ENCODE measurements at regions not wholly inside any gene's neighbourhood (a gene's known extent, or its start where the extent isn't known, plus 50 kb on each side); places are given as distances from the start of the nearest gene placed in this dataset.
"Not testable (repeated sequence)": the region's sequence is repeated elsewhere in the genome, so short reads cannot be mapped to it uniquely, and the experiment has no call there.

- Histone ChIP-seq H3K36me3 (no peaks in the 10 kb centered on the region), H3K9me3 (no peaks in the 10 kb centered on the region), H3K27me3 (no peaks in the 10 kb centered on the region), H3K27ac (no peak overlapping the region), H3K4me1 (no peaks in the 10 kb centered on the region), H3K4me3 (no peak overlapping the region)
- intact Hi-C loops (cut with DNase I): no loop called here
- DNase-seq (ENCODE audit: extremely low spot score in 2 of 2): no peak
- no peak for TF ChIP-seq POLR2AphosphoS5 (IDR thresholded peaks at IDR 0.05; ENCODE audit: insufficient read depth in 1 of 2, low read depth in 1 of 2)
- no peak for TF ChIP-seq CTCF (IDR thresholded peaks at IDR 0.05)
- no peak for TF ChIP-seq POLR2A (IDR thresholded peaks at IDR 0.05)
These were observed 168.6 kb downstream of the RGS9 start for GRCh38 chr17:65305778-65306177.

- Histone ChIP-seq H3K27ac (no peak overlapping the region), H3K4me3 (no peak overlapping the region), H3K4me1 (no peaks in the 10 kb centered on the region), H3K27me3 (no peaks in the 10 kb centered on the region), H3K36me3 (no peaks in the 10 kb centered on the region), H3K9me3 (no peaks in the 10 kb centered on the region)
- intact Hi-C loops (cut with DNase I): no loop called here
- no peak for DNase-seq (ENCODE audit: extremely low spot score in 2 of 2)
- no peak for TF ChIP-seq CTCF (IDR thresholded peaks at IDR 0.05)
- TF ChIP-seq POLR2AphosphoS5 (IDR thresholded peaks at IDR 0.05; ENCODE audit: insufficient read depth in 1 of 2, low read depth in 1 of 2): no peak
- TF ChIP-seq POLR2A (IDR thresholded peaks at IDR 0.05): no peak
These were observed 167.9 kb downstream of the RGS9 start for GRCh38 chr17:65305116-65305515.

- H3K4me1 ChIP-seq; H3K27ac ChIP-seq; DNase-seq (ENCODE audit: extremely low spot score in 2 of 2); intact Hi-C loops (cut with DNase I); H3K9me3 ChIP-seq; H3K27me3 ChIP-seq; H3K4me3 ChIP-seq; H3K36me3 ChIP-seq: not testable (repeated sequence)
These were observed 164.7 kb downstream of the RGS9 start for GRCh38 chr17:65301882-65302281.

GRCh38 chr17:65301184-65301583, 164.0 kb downstream of the RGS9 start:
- H3K4me3 ChIP-seq: no peak overlapping the region
- DNase-seq (ENCODE audit: extremely low spot score in 2 of 2): no peak
- no peaks in the 10 kb centered on the region for H3K27me3 ChIP-seq
- no peaks in the 10 kb centered on the region for H3K36me3 ChIP-seq
- intact Hi-C loops (cut with DNase I): no loop called here
- H3K9me3 ChIP-seq: no peaks in the 10 kb centered on the region
- no peaks in the 10 kb centered on the region for H3K4me1 ChIP-seq
- no peak overlapping the region for H3K27ac ChIP-seq
- no peak for TF ChIP-seq POLR2AphosphoS5 (IDR thresholded peaks at IDR 0.05; ENCODE audit: insufficient read depth in 1 of 2, low read depth in 1 of 2)

- Histone ChIP-seq H3K9me3 (no peaks in the 10 kb centered on the region), H3K4me1 (peaks cover 5% of the 10 kb centered on the region), H3K4me3 (no peak overlapping the region), H3K36me3 (no peaks in the 10 kb centered on the region), H3K27ac (peak overlapping the region; percentile 9), H3K27me3 (no peaks in the 10 kb centered on the region)
- intact Hi-C loops (cut with DNase I): no loop called here
- TF ChIP-seq POLR2AphosphoS5 (IDR thresholded peaks at IDR 0.05; ENCODE audit: insufficient read depth in 1 of 2, low read depth in 1 of 2) (no peak), POLR2A (IDR thresholded peaks at IDR 0.05) (no peak), CTCF (IDR thresholded peaks at IDR 0.05) (no peak)
- no peak for DNase-seq (ENCODE audit: extremely low spot score in 2 of 2)
These were observed 160.7 kb downstream of the RGS9 start for GRCh38 chr17:65297916-65298315.

- DNase-seq (ENCODE audit: extremely low spot score in 2 of 2): no peak
- TF ChIP-seq POLR2AphosphoS5 (IDR thresholded peaks at IDR 0.05; ENCODE audit: insufficient read depth in 1 of 2, low read depth in 1 of 2): no peak
- no peak for TF ChIP-seq CTCF (IDR thresholded peaks at IDR 0.05)
- TF ChIP-seq POLR2A (IDR thresholded peaks at IDR 0.05): no peak
- H3K4me1 ChIP-seq: peaks cover 5% of the 10 kb centered on the region
- H3K4me3 ChIP-seq: no peak overlapping the region
- H3K27me3 ChIP-seq: no peaks in the 10 kb centered on the region
- H3K36me3 ChIP-seq: no peaks in the 10 kb centered on the region
- H3K9me3 ChIP-seq: no peaks in the 10 kb centered on the region
- intact Hi-C loops (cut with DNase I): no loop called here
- no peak overlapping the region for H3K27ac ChIP-seq
These were observed 160.2 kb downstream of the RGS9 start for GRCh38 chr17:65297384-65297783.

All from vagina (tissue), 2 donors.